ENCODE measurements at regions not wholly inside any gene's neighbourhood (a gene's known extent, or its start where the extent isn't known, plus 50 kb on each side); places are given as distances from the start of the nearest gene placed in this dataset.
"Not testable (repeated sequence)": the region's sequence is repeated elsewhere in the genome, so short reads cannot be mapped to it uniquely, and the experiment has no call there.

- no peak for DNase-seq
Measured at GRCh38 chr12:38384816-38385378, 68.3 kb downstream of the ALG10B start.

- DNase-seq = no peak
Measured at GRCh38 chr12:38385486-38385885, 68.9 kb downstream of the ALG10B start.

GRCh38 chr12:38386205-38386985, 69.8 kb downstream of the ALG10B start:
- DNase-seq = no peak

- no peak for DNase-seq
Measured at GRCh38 chr12:38389614-38390013, 73.0 kb downstream of the ALG10B start.

GRCh38 chr12:38391007-38391406, 74.4 kb downstream of the ALG10B start:
- no peak for DNase-seq

GRCh38 chr12:38392554-38393144, 76.1 kb downstream of the ALG10B start:
- peak in 1 of 2 donors; percentile 45 for DNase-seq

GRCh38 chr12:38399711-38400206, 83.2 kb downstream of the ALG10B start:
- DNase-seq = no peak

- DNase-seq = no peak
Measured at GRCh38 chr12:38402811-38403210, 86.2 kb downstream of the ALG10B start.

GRCh38 chr12:38409511-38409910, 92.9 kb downstream of the ALG10B start:
- DNase-seq = no peak

- no peak for DNase-seq
Measured at GRCh38 chr12:38411426-38411825, 94.9 kb downstream of the ALG10B start.

GRCh38 chr12:38411946-38412345, 95.4 kb downstream of the ALG10B start:
- no peak for DNase-seq

- DNase-seq = no peak
Measured at GRCh38 chr12:38417101-38417500, 100.5 kb downstream of the ALG10B start.

GRCh38 chr12:38424436-38424835, 107.9 kb downstream of the ALG10B start:
- no peak for DNase-seq

- DNase-seq = no peak
Measured at GRCh38 chr12:38427442-38427841, 110.9 kb downstream of the ALG10B start.

GRCh38 chr12:38431921-38432320, 115.3 kb downstream of the ALG10B start:
- DNase-seq = no peak

- DNase-seq = not testable (repeated sequence)
Measured at GRCh38 chr12:38441871-38442281, 125.3 kb downstream of the ALG10B start.

- DNase-seq = no peak
Measured at GRCh38 chr12:38445040-38445439, 128.5 kb downstream of the ALG10B start.

- no peak for DNase-seq
Measured at GRCh38 chr12:38448991-38449390, 132.4 kb downstream of the ALG10B start.

GRCh38 chr12:38456537-38457120, 140.1 kb downstream of the ALG10B start:
- DNase-seq = no peak

- no peak for DNase-seq
Measured at GRCh38 chr12:38465020-38465419, 148.4 kb downstream of the ALG10B start.

- DNase-seq = no peak
Measured at GRCh38 chr12:38469715-38470114, 153.1 kb downstream of the ALG10B start.

GRCh38 chr12:38477340-38478090, 160.9 kb downstream of the ALG10B start:
- no peak for DNase-seq

GRCh38 chr12:38480594-38480993, 164.0 kb downstream of the ALG10B start:
- DNase-seq = no peak
